GM23248 (cell line): ENCODE measurements at regions not wholly inside any gene's neighbourhood (a gene's known extent, or its start where the extent isn't known, plus 50 kb on each side); places are given as distances from the start of the nearest gene placed in this dataset.
"Not testable (repeated sequence)": the region's sequence is repeated elsewhere in the genome, so short reads cannot be mapped to it uniquely, and the experiment has no call there.

Source experiments
- DNase-seq: peaks from one replicate; pipeline ENCODE4 v3.0.0-alpha.2; 2015
- H2AFZ ChIP-seq: fragments of 200-600 bp; sonication (generic); 2 replicates; pipeline ENCODE4 v1.6.1; 2016; ENCODE audit warnings: antibody characterized with exemption
- H3F3A ChIP-seq: fragments of 200-600 bp; sonication (generic); 2 replicates; pipeline ENCODE4 v1.6.1; 2016; ENCODE audit warnings: mild to moderate bottlenecking, antibody characterized with exemption, mixed run types; ENCODE audit not compliant: insufficient read depth
- H3K27ac ChIP-seq: fragments of 200-600 bp; sonication (generic); 2 replicates; pipeline ENCODE4 v1.5.1; 2016; ENCODE audit warnings: mild to moderate bottlenecking
- H3K27me3 ChIP-seq: fragments of 200-600 bp; sonication (generic); replicated peaks from 2 replicates; pipeline ENCODE4 v1.6.1; 2016; ENCODE audit warnings: mild to moderate bottlenecking; ENCODE audit not compliant: insufficient read depth
- H3K36me3 ChIP-seq: fragments of 200-600 bp; sonication (generic); 2 replicates; pipeline ENCODE4 v1.6.1; 2016; ENCODE audit warnings: low read depth, mild to moderate bottlenecking
- H3K4me1 ChIP-seq: fragments of 200-600 bp; sonication (generic); 2 replicates; pipeline ENCODE4 v1.6.1; 2016; ENCODE audit warnings: mild to moderate bottlenecking; ENCODE audit not compliant: insufficient read depth
- H3K4me2 ChIP-seq: fragments of 200-600 bp; sonication (generic); one replicate; pipeline ENCODE4 v1.6.1; 2016; ENCODE audit warnings: mild to moderate bottlenecking; ENCODE audit not compliant: unreplicated experiment
- H3K4me3 ChIP-seq: fragments of 200-600 bp; sonication (generic); 2 replicates; pipeline ENCODE4 v1.5.1; 2016; ENCODE audit warnings: mild to moderate bottlenecking
- H3K79me2 ChIP-seq: fragments of 200-600 bp; sonication (generic); 2 replicates; pipeline ENCODE4 v1.6.1; 2016; ENCODE audit warnings: mild to moderate bottlenecking; ENCODE audit not compliant: insufficient read depth
- H3K9ac ChIP-seq: fragments of 200-600 bp; sonication (generic); 2 replicates; pipeline ENCODE4 v1.6.1; 2016; ENCODE audit warnings: mild to moderate bottlenecking
- H3K9me2 ChIP-seq: fragments of 200-600 bp; sonication (generic); 2 replicates; pipeline ENCODE4 v1.6.1; 2016; ENCODE audit warnings: mixed run types, mild to moderate bottlenecking, moderate library complexity; ENCODE audit not compliant: insufficient read depth
- H3K9me3 ChIP-seq: fragments of 200-600 bp; sonication (generic); one replicate; pipeline ENCODE4 v1.6.1; 2017; ENCODE audit warnings: low read depth
- H4K20me1 ChIP-seq: fragments of 200-600 bp; sonication (generic); 2 replicates; pipeline ENCODE4 v1.6.0; 2016; ENCODE audit not compliant: insufficient read depth
- EZH2 ChIP-seq: fragments of 200-600 bp; sonication (generic); IDR thresholded peaks from 2 replicates; pipeline ENCODE4 v1.6.1; 2018; ENCODE audit warnings: antibody characterized with exemption, mild to moderate bottlenecking; ENCODE audit not compliant: insufficient read depth, poor library complexity, severe bottlenecking
- EZH2phosphoT487 ChIP-seq: fragments of 200-600 bp; sonication (generic); IDR thresholded peaks from 2 replicates; pipeline ENCODE4 v1.6.1; 2018; ENCODE audit warnings: antibody characterized with exemption, moderate library complexity, mild to moderate bottlenecking, low read depth; ENCODE audit not compliant: insufficient read depth
- whole genome bisulfite sequencing, 2 experiments: methylation state at CpG; one replicate each; pipeline ENCODE4 v1.1.6; 2015 to 2017; ENCODE audit warnings: low lambda C conversion rate in 2 of 2, low coverage in 1 of 2; ENCODE audit errors: missing lambda C conversion rate in 2 of 2; 5-methylcytosine and 5-hydroxymethylcytosine counted together
- in situ Hi-C: fragments of 300-500 bp; cut with MboI; formaldehyde crosslinking; loops from 2 replicates; pipeline ENCODE4 v1.15.0; 2020

GRCh38 chr16:65365732-65366715 is 244.2 kb upstream of the CDH11 start:
- Histone ChIP-seq H3K79me2 (no peaks in the 10 kb centered on the region), H2AFZ (no peak overlapping the region), H3K4me1 (no peaks in the 10 kb centered on the region), H3K27me3 (no peaks in the 10 kb centered on the region), H3K9ac (no peak overlapping the region), H3K27ac (no peak overlapping the region), H3K9me2 (no peaks in the 10 kb centered on the region), H3K4me3 (no peak overlapping the region), H3K4me2 (no peak overlapping the region), H3K36me3 (no peaks in the 10 kb centered on the region), H4K20me1 (no peaks in the 10 kb centered on the region), H3F3A (no peaks in the 10 kb centered on the region), H3K9me3 (no peaks in the 10 kb centered on the region)
- WGBS, 2 experiments = 72 to 76% methylated on average over 9 of the region's 9 CpGs
- no peak for TF ChIP-seq EZH2phosphoT487
- TF ChIP-seq EZH2 = no peak
- no peak for DNase-seq
- in situ Hi-C loops = no loop called here

DNA sequence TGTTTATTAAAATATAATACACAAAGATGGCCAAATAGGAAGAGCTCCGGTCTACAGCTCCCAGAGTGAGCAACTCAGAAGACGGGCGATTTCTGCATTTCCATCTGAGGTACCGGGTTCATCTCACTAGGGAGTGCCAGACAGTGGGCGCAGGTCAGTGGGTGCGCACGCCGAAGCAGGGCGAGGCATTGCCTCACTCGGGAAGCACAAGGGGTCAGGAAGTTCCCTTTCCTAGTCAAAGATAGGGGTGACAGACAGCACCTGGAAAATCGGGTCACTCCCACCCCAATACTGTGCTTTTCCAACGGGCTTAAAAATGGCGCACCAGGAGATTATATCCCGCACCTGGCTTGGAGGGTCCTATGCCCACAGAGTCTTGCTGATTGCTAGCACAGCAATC is 234.9 kb upstream of the CDH11 start:
- H3K9me3 ChIP-seq, H3K4me2 ChIP-seq, H3K36me3 ChIP-seq, H3K27ac ChIP-seq, H3K4me3 ChIP-seq, H2AFZ ChIP-seq, H3K27me3 ChIP-seq, H3K4me1 ChIP-seq, H3F3A ChIP-seq, in situ Hi-C loops, H3K9me2 ChIP-seq, H4K20me1 ChIP-seq, DNase-seq, H3K79me2 ChIP-seq, H3K9ac ChIP-seq: not testable (repeated sequence)
- WGBS, 2 experiments = 88 to 92% methylated on average over 14 of the region's 14 CpGs

GRCh38 chr16:65355706-65356105 is 233.8 kb upstream of the CDH11 start:
- DNase-seq = no peak
- Histone ChIP-seq H3K27ac (no peak overlapping the region), H3K4me2 (no peak overlapping the region), H3K4me3 (no peak overlapping the region), H3F3A (no peaks in the 10 kb centered on the region), H3K9ac (no peak overlapping the region), H3K9me3 (no peaks in the 10 kb centered on the region), H3K9me2 (no peaks in the 10 kb centered on the region), H3K27me3 (no peaks in the 10 kb centered on the region), H3K4me1 (no peaks in the 10 kb centered on the region), H3K36me3 (no peaks in the 10 kb centered on the region), H3K79me2 (no peaks in the 10 kb centered on the region), H4K20me1 (no peaks in the 10 kb centered on the region), H2AFZ (no peak overlapping the region)
- in situ Hi-C loops = no loop called here
- no peak for TF ChIP-seq EZH2phosphoT487

DNA sequence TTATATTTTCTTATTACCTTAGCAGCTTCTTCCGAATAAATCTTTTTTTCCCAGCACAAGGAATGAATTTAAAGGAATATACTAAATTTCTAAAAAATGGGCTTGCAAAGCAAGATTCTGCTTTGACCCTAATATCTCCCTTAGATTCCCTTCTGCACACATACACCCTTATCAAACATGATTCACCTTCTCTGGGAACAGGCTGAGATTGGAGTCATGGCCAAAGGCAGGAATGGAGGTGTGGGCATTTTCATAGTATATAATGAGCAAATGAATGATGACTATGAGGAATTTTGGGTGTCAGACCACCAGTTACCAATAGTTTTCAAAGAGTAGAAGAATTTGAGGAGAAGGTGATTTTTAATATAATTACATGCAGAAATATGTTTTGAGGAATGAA is 231.3 kb upstream of the CDH11 start:
- H2AFZ ChIP-seq = no peak overlapping the region
- no peak overlapping the region for H3K4me2 ChIP-seq
- no peaks in the 10 kb centered on the region for H3K36me3 ChIP-seq
- no peak overlapping the region for H3K27ac ChIP-seq
- no peaks in the 10 kb centered on the region for H3F3A ChIP-seq
- H3K79me2 ChIP-seq = no peaks in the 10 kb centered on the region
- no peaks in the 10 kb centered on the region for H3K9me3 ChIP-seq
- in situ Hi-C loops = no loop called here
- no peak overlapping the region for H3K9ac ChIP-seq
- H4K20me1 ChIP-seq = no peaks in the 10 kb centered on the region
- H3K4me1 ChIP-seq = no peaks in the 10 kb centered on the region
- no peak for DNase-seq
- TF ChIP-seq EZH2phosphoT487 (no peak), EZH2 (no peak)
- no peak overlapping the region for H3K4me3 ChIP-seq
- H3K27me3 ChIP-seq = no peaks in the 10 kb centered on the region
- no peaks in the 10 kb centered on the region for H3K9me2 ChIP-seq
- 46 to 67% methylated on average over 1 of the region's 1 CpG for WGBS, 2 experiments

DNA sequence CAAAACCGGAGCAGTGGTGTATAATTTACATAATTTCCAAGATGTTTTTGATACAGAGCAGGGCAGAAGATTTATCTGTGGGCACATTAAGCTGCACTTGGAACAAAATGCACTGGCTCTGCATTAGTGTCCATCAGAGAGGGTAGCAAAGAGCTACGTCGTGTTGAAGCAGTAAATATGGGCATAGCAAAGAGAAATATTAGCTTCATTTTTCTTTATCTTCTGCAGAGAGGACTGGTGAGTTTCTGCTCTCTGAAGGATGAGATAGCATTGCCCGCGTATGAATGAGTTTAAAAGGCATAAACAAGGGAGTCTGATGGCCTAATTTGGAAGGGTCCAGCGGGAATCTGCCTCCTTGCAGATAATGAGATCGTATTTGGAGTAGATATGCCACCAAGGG is 227.8 kb upstream of the CDH11 start:
- Histone ChIP-seq H3K27me3 (no peaks in the 10 kb centered on the region), H3K9me2 (no peaks in the 10 kb centered on the region)
- WGBS, 2 experiments = 75 to 77% methylated on average over 7 of the region's 7 CpGs

More for the DNA sequence above, 227.8 kb upstream of the CDH11 start:
- Histone ChIP-seq H3K79me2 (no peaks in the 10 kb centered on the region), H3K4me3 (no peak overlapping the region), H3K4me1 (no peaks in the 10 kb centered on the region), H3K4me2 (no peak overlapping the region), H3K36me3 (no peaks in the 10 kb centered on the region), H2AFZ (no peak overlapping the region), H3K27ac (no peak overlapping the region), H4K20me1 (no peaks in the 10 kb centered on the region), H3K9ac (no peak overlapping the region), H3K9me3 (no peaks in the 10 kb centered on the region), H3F3A (no peaks in the 10 kb centered on the region)
- in situ Hi-C loops = no loop called here
- DNase-seq = no peak
- TF ChIP-seq EZH2phosphoT487 = no peak
- TF ChIP-seq EZH2 = no peak
